Spinal cord (tissue), 9 donors: ENCODE measurements at regions not wholly inside any gene's neighbourhood (a gene's known extent, or its start where the extent isn't known, plus 50 kb on each side); places are given as distances from the start of the nearest gene placed in this dataset.
"Not testable (repeated sequence)": the region's sequence is repeated elsewhere in the genome, so short reads cannot be mapped to it uniquely, and the experiment has no call there.

Experiments used
- DNase-seq, 6 donors: peaks; one replicate each; pipeline versions ENCODE4 v3.0.0 to v3.0.0-alpha.2; 2013 to 2015; ENCODE audit warnings: low spot score in 6 of 6, low read depth in 4 of 6
- H3K27ac ChIP-seq: one replicate; pipeline ENCODE4 v1.5.1; 2013; ENCODE audit warnings: low read depth, low read length, control low read depth
- H3K27me3 ChIP-seq: one replicate; pipeline ENCODE4 v1.6.1; 2013; ENCODE audit warnings: low read length; ENCODE audit not compliant: control insufficient read depth, insufficient read depth
- H3K36me3 ChIP-seq: one replicate; pipeline ENCODE4 v1.6.1; 2013; ENCODE audit warnings: low read length; ENCODE audit not compliant: control insufficient read depth, insufficient read depth
- H3K4me1 ChIP-seq: one replicate; pipeline ENCODE4 v1.6.1; 2013; ENCODE audit warnings: low read length; ENCODE audit not compliant: control insufficient read depth, insufficient read depth
- H3K4me3 ChIP-seq: one replicate; pipeline ENCODE4 v1.5.1; 2013; ENCODE audit warnings: low read depth, low read length, control low read depth
- H3K9me3 ChIP-seq: one replicate; pipeline ENCODE4 v1.6.1; 2013; ENCODE audit warnings: low read length; ENCODE audit not compliant: control insufficient read depth, insufficient read depth
- WGBS: methylation state at CpG from one replicate; pipeline ENCODE4 v1.1.5; 2013; ENCODE audit warnings: missing lambda C conversion rate; ENCODE audit not compliant: insufficient coverage; 5-methylcytosine and 5-hydroxymethylcytosine counted together
- donor health status: healthy.

GRCh38 chrY:13830089-13830488, 126.4 kb downstream of the TMSB4Y start:
- Histone ChIP-seq H3K4me3 (no peak overlapping the region), H3K27ac (no peak overlapping the region), H3K4me1 (no peaks in the 10 kb centered on the region), H3K27me3 (no peaks in the 10 kb centered on the region), H3K36me3 (no peaks in the 10 kb centered on the region), H3K9me3 (no peaks in the 10 kb centered on the region)
- WGBS: no CpG with 5 or more reads among the region's 9 CpGs
- DNase-seq: no peak

- Histone ChIP-seq H3K4me1 (no peaks in the 10 kb centered on the region), H3K9me3 (no peaks in the 10 kb centered on the region), H3K27ac (no peak overlapping the region), H3K27me3 (no peaks in the 10 kb centered on the region), H3K4me3 (no peak overlapping the region), H3K36me3 (no peaks in the 10 kb centered on the region)
- no CpG with 5 or more reads among the region's 2 CpGs for WGBS
- no peak for DNase-seq
Observed at GRCh38 chrY:13844411-13844810, 140.7 kb downstream of the TMSB4Y start.

GRCh38 chrY:13845276-13845675, 141.0 kb downstream of the VCY start:
- Histone ChIP-seq H3K27me3 (no peaks in the 10 kb centered on the region), H3K36me3 (no peaks in the 10 kb centered on the region), H3K4me1 (no peaks in the 10 kb centered on the region), H3K27ac (no peak overlapping the region), H3K4me3 (no peak overlapping the region), H3K9me3 (no peaks in the 10 kb centered on the region)
- peak in 2 of 6 donors; percentile 1 to 56 for DNase-seq

GRCh38 chrY:13869611-13870010, 116.7 kb downstream of the VCY start:
- Histone ChIP-seq H3K4me3 (no peak overlapping the region), H3K27ac (no peak overlapping the region), H3K9me3 (no peaks in the 10 kb centered on the region), H3K4me1 (no peaks in the 10 kb centered on the region), H3K36me3 (no peaks in the 10 kb centered on the region), H3K27me3 (no peaks in the 10 kb centered on the region)
- peak in 1 of 6 donors; percentile 15 for DNase-seq
- no CpG with 5 or more reads among the region's 3 CpGs for WGBS

GRCh38 chrY:13871426-13871825, 114.8 kb downstream of the VCY start:
- no CpG with 5 or more reads among the region's 5 CpGs for WGBS
- DNase-seq: no peak
- no peaks in the 10 kb centered on the region for H3K36me3 ChIP-seq
- no peaks in the 10 kb centered on the region for H3K27me3 ChIP-seq
- no peaks in the 10 kb centered on the region for H3K4me1 ChIP-seq
- H3K4me3 ChIP-seq: no peak overlapping the region
- H3K27ac ChIP-seq: no peak overlapping the region
- no peaks in the 10 kb centered on the region for H3K9me3 ChIP-seq

GRCh38 chrY:13872696-13873095, 113.6 kb downstream of the VCY start:
- DNase-seq: no peak
- Histone ChIP-seq H3K4me1 (no peaks in the 10 kb centered on the region), H3K36me3 (no peaks in the 10 kb centered on the region), H3K9me3 (no peaks in the 10 kb centered on the region), H3K27ac (no peak overlapping the region), H3K4me3 (no peak overlapping the region), H3K27me3 (no peaks in the 10 kb centered on the region)
- WGBS: no CpG with 5 or more reads among the region's 2 CpGs

- Histone ChIP-seq H3K27me3 (no peaks in the 10 kb centered on the region), H3K4me3 (no peak overlapping the region), H3K36me3 (no peaks in the 10 kb centered on the region), H3K9me3 (no peaks in the 10 kb centered on the region), H3K4me1 (no peaks in the 10 kb centered on the region), H3K27ac (no peak overlapping the region)
- no peak for DNase-seq
- WGBS: no CpG with 5 or more reads among the region's 2 CpGs
Observed at GRCh38 chrY:13878506-13878905, 107.8 kb downstream of the VCY start.

GRCh38 chrY:13881096-13881495, 105.2 kb downstream of the VCY start:
- no peaks in the 10 kb centered on the region for H3K27me3 ChIP-seq
- H3K27ac ChIP-seq: no peak overlapping the region
- no peaks in the 10 kb centered on the region for H3K9me3 ChIP-seq
- no peaks in the 10 kb centered on the region for H3K36me3 ChIP-seq
- no CpG with 5 or more reads among the region's 2 CpGs for WGBS
- H3K4me1 ChIP-seq: no peaks in the 10 kb centered on the region
- no peak for DNase-seq
- no peak overlapping the region for H3K4me3 ChIP-seq

GRCh38 chrY:13882829-13883228, 103.4 kb downstream of the VCY start:
- Histone ChIP-seq H3K9me3 (no peaks in the 10 kb centered on the region), H3K27ac (no peak overlapping the region), H3K4me1 (no peaks in the 10 kb centered on the region), H3K36me3 (no peaks in the 10 kb centered on the region), H3K27me3 (no peaks in the 10 kb centered on the region), H3K4me3 (no peak overlapping the region)
- DNase-seq: no peak
- no CpG with 5 or more reads among the region's 5 CpGs for WGBS

GRCh38 chrY:13894028-13894427, 92.2 kb downstream of the VCY start:
- not testable (repeated sequence) for H3K27me3 ChIP-seq, H3K36me3 ChIP-seq, H3K4me3 ChIP-seq, H3K4me1 ChIP-seq, DNase-seq, H3K9me3 ChIP-seq, H3K27ac ChIP-seq
- WGBS: no CpG with 5 or more reads among the region's 2 CpGs

GRCh38 chrY:13907736-13908135, 78.5 kb downstream of the VCY start:
- Histone ChIP-seq H3K4me3 (no peak overlapping the region), H3K36me3 (no peaks in the 10 kb centered on the region), H3K4me1 (no peaks in the 10 kb centered on the region), H3K27me3 (no peaks in the 10 kb centered on the region), H3K27ac (no peak overlapping the region), H3K9me3 (no peaks in the 10 kb centered on the region)
- no peak for DNase-seq
